GM12872 (cell line): ENCODE measurements at regions not wholly inside any gene's neighbourhood (a gene's known extent, or its start where the extent isn't known, plus 50 kb on each side); places are given as distances from the start of the nearest gene placed in this dataset.

Experiments used
- TF ChIP-seq, protein P1 (sequence below): IDR thresholded peaks from 3 replicates; pipeline ENCODE4 v1.5.1; 2011; ENCODE audit warnings: low read depth, mild to moderate bottlenecking, low read length, moderate library complexity; ENCODE audit not compliant: insufficient read depth

- TF ChIP-seq, protein P1, sequence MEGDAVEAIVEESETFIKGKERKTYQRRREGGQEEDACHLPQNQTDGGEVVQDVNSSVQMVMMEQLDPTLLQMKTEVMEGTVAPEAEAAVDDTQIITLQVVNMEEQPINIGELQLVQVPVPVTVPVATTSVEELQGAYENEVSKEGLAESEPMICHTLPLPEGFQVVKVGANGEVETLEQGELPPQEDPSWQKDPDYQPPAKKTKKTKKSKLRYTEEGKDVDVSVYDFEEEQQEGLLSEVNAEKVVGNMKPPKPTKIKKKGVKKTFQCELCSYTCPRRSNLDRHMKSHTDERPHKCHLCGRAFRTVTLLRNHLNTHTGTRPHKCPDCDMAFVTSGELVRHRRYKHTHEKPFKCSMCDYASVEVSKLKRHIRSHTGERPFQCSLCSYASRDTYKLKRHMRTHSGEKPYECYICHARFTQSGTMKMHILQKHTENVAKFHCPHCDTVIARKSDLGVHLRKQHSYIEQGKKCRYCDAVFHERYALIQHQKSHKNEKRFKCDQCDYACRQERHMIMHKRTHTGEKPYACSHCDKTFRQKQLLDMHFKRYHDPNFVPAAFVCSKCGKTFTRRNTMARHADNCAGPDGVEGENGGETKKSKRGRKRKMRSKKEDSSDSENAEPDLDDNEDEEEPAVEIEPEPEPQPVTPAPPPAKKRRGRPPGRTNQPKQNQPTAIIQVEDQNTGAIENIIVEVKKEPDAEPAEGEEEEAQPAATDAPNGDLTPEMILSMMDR, result no peak
These were observed 145.8 kb downstream of the AASDH start for GRCh38 chr4:56241500-56241899.

DNA sequence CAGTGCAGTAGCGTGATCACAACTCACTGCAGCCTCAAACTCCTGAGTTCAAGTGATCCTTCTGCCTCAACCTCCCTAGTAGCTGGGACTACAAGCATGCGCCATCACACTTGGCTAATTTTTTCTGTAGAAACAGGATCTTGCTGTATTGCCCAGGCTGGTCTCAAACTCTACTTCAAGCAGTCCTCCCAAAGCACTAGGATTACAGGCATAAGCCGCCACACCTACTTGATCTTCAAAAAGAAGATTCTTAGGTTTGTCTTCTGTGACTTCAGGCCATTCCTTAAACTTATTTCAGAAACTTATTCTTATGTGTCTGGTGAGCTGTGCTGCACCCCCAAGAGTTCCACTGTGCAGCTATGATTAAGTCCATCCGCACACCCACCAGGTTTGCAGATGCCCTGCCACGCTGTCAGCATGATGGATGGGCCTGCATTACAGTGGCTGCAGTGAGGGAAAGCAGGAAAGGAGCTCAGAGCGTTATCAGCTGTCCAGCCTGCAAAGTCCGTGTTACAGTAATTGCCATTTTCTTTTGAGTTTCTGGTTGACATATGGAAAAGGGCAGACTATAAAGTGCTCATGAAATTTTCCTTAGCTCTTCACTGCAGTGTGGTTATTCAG is 146.6 kb downstream of the AASDH start:
- TF ChIP-seq, protein P1, result no peak

GRCh38 chr4:56238251-56238650 is 149.0 kb downstream of the AASDH start:
- TF ChIP-seq, protein P1, result no peak

DNA sequence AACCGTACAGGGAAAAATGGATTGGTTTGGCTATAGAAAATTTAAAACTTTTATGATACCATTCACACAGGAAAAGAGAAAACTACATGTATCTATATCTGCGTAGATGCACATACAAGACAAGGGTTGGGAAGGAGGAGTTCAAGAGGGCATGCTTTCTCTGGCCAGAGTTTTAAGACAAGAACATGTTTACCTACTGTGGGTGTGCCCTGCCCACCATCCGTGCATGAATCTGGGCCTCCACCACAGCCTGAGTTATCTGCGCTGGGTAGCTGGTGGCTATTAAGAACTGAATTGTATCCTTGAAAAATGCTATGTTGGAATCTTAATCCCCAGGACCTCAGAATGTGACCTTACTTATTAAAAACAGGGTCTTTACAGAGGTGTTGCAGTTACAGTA is 151.6 kb downstream of the AASDH start:
- TF ChIP-seq, protein P1, result no peak

- TF ChIP-seq, protein P1, result no peak
These were observed 152.3 kb downstream of the AASDH start for GRCh38 chr4:56235011-56235410.

- TF ChIP-seq, protein P1, result no peak
These were observed 153.2 kb downstream of the AASDH start for GRCh38 chr4:56234098-56234497.

GRCh38 chr4:56231410-56231809 is 155.9 kb downstream of the AASDH start:
- TF ChIP-seq, protein P1, result no peak

DNA sequence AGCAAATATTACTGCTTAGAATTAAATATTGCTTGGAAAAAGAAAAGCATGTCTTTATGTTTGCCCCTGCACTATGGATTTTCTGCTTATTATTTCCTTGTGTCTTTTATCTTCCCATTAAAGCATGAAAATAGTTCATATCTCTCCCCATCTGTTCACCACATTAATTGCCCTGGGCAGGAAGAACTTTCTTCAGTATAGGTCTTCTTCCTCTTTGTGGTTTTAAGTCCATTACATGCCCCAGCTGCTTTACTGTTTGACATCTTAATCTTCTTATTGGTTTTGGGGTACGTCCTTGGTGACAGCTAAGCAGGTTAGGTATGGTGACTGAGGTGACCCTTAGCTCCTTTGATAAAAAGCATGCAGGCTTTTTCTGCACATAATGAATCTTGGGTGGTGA is 157.3 kb downstream of the AASDH start:
- TF ChIP-seq, protein P1, result no peak
